ENCODE measurements at regions not wholly inside any gene's neighbourhood (a gene's known extent, or its start where the extent isn't known, plus 50 kb on each side); places are given as distances from the start of the nearest gene placed in this dataset.

DNA sequence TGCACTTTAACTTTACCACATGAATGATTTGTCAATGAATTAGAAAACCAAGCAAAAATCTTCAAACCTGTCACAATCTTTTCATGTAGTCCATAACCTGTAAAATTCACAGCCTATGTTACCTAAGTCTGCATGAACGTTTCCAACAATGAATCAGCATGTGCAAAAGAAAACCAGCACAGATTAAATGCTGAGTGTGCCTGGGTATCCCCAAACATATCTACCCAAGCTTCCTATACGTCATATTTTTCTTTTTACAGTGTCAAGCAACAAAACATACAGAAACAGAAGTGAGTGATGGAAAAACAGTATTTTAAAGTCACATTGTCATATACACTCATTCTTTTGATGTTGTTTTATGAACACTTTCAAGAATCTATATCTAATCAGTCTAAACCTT, 713.5 kb downstream of the RFPL4B start:
- Histone ChIP-seq H3K9me2 (ENCODE audit: insufficient read depth) (no peaks in the 10 kb centered on the region; the same call in 1 of the 2 replicates), H3K27me3 (ENCODE audit: insufficient read depth) (no peaks in the 10 kb centered on the region), H4K20me1 (replicated peaks; ENCODE audit: insufficient read depth) (no peaks in the 10 kb centered on the region), H3K4me2 (no peak overlapping the region), H2AFZ (no peak overlapping the region), H3K4me1 (ENCODE audit: insufficient read depth) (peaks cover 8% of the 10 kb centered on the region), H3F3A (replicated peaks; ENCODE audit: low read depth) (no peaks in the 10 kb centered on the region), H3K36me3 (ENCODE audit: insufficient read depth) (no peaks in the 10 kb centered on the region), H3K27ac (ENCODE audit: low read depth) (no peak overlapping the region), H3K79me2 (replicated peaks; ENCODE audit: insufficient read depth) (no peaks in the 10 kb centered on the region), H3K4me3 (no peak overlapping the region)
- Mint-ChIP-seq H3K9me3 (no peaks in the 10 kb centered on the region; the same call in 2 of the 3 replicates), H3K27me3 (ENCODE audit: insufficient read depth, low read depth, poor library complexity) (no peaks in the 10 kb centered on the region), H3K4me3 (no peak overlapping the region), H3K27ac (no peak overlapping the region), H3K36me3 (ENCODE audit: low read depth) (no peaks in the 10 kb centered on the region), H3K4me1 (peaks cover 9% of the 10 kb centered on the region; the same call in 2 of the 3 replicates)
- ATAC-seq (no peak), DNase-seq (ENCODE audit: low spot score) (no peak)
- TF ChIP-seq ZNF331 (CRISPR knock-in tag; IDR thresholded peaks at IDR 0.05; ENCODE audit: low read depth) = no peak
- TF ChIP-seq, protein P1, sequence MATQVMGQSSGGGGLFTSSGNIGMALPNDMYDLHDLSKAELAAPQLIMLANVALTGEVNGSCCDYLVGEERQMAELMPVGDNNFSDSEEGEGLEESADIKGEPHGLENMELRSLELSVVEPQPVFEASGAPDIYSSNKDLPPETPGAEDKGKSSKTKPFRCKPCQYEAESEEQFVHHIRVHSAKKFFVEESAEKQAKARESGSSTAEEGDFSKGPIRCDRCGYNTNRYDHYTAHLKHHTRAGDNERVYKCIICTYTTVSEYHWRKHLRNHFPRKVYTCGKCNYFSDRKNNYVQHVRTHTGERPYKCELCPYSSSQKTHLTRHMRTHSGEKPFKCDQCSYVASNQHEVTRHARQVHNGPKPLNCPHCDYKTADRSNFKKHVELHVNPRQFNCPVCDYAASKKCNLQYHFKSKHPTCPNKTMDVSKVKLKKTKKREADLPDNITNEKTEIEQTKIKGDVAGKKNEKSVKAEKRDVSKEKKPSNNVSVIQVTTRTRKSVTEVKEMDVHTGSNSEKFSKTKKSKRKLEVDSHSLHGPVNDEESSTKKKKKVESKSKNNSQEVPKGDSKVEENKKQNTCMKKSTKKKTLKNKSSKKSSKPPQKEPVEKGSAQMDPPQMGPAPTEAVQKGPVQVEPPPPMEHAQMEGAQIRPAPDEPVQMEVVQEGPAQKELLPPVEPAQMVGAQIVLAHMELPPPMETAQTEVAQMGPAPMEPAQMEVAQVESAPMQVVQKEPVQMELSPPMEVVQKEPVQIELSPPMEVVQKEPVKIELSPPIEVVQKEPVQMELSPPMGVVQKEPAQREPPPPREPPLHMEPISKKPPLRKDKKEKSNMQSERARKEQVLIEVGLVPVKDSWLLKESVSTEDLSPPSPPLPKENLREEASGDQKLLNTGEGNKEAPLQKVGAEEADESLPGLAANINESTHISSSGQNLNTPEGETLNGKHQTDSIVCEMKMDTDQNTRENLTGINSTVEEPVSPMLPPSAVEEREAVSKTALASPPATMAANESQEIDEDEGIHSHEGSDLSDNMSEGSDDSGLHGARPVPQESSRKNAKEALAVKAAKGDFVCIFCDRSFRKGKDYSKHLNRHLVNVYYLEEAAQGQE (IDR thresholded peaks at IDR 0.05; ENCODE audit: unreplicated experiment) = no peak
- no peak for TF ChIP-seq EZH2phosphoT487 (IDR thresholded peaks at IDR 0.05; ENCODE audit: unreplicated experiment)
- no peak for TF ChIP-seq ZNF114 (CRISPR knock-in tag; IDR thresholded peaks at IDR 0.05)
- TF ChIP-seq NANOG (IDR thresholded peaks at IDR 0.05; ENCODE audit: borderline replicate concordance) = no peak
- no peak for TF ChIP-seq STAT1 (IDR thresholded peaks at IDR 0.05; ENCODE audit: unreplicated experiment)
- no peak for TF ChIP-seq JUNB (IDR thresholded peaks at IDR 0.05; ENCODE audit: unreplicated experiment)
- TF ChIP-seq EZH2 (IDR thresholded peaks at IDR 0.05; ENCODE audit: low read depth, unreplicated experiment) = no peak
- TF ChIP-seq, protein P2, sequence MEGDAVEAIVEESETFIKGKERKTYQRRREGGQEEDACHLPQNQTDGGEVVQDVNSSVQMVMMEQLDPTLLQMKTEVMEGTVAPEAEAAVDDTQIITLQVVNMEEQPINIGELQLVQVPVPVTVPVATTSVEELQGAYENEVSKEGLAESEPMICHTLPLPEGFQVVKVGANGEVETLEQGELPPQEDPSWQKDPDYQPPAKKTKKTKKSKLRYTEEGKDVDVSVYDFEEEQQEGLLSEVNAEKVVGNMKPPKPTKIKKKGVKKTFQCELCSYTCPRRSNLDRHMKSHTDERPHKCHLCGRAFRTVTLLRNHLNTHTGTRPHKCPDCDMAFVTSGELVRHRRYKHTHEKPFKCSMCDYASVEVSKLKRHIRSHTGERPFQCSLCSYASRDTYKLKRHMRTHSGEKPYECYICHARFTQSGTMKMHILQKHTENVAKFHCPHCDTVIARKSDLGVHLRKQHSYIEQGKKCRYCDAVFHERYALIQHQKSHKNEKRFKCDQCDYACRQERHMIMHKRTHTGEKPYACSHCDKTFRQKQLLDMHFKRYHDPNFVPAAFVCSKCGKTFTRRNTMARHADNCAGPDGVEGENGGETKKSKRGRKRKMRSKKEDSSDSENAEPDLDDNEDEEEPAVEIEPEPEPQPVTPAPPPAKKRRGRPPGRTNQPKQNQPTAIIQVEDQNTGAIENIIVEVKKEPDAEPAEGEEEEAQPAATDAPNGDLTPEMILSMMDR (conservative IDR thresholded peaks at IDR 0.05; ENCODE audit: low read depth in 2 of 2) = no peak
- TF ChIP-seq POLR2AphosphoS5 (IDR thresholded peaks at IDR 0.05; ENCODE audit: low read depth) = no peak
- no peak for TF ChIP-seq CREB1 (CRISPR knock-in tag; IDR thresholded peaks at IDR 0.05; ENCODE audit: low read depth)
- no peak for TF ChIP-seq ETS1 (IDR thresholded peaks at IDR 0.05)
- TF ChIP-seq, protein P3, sequence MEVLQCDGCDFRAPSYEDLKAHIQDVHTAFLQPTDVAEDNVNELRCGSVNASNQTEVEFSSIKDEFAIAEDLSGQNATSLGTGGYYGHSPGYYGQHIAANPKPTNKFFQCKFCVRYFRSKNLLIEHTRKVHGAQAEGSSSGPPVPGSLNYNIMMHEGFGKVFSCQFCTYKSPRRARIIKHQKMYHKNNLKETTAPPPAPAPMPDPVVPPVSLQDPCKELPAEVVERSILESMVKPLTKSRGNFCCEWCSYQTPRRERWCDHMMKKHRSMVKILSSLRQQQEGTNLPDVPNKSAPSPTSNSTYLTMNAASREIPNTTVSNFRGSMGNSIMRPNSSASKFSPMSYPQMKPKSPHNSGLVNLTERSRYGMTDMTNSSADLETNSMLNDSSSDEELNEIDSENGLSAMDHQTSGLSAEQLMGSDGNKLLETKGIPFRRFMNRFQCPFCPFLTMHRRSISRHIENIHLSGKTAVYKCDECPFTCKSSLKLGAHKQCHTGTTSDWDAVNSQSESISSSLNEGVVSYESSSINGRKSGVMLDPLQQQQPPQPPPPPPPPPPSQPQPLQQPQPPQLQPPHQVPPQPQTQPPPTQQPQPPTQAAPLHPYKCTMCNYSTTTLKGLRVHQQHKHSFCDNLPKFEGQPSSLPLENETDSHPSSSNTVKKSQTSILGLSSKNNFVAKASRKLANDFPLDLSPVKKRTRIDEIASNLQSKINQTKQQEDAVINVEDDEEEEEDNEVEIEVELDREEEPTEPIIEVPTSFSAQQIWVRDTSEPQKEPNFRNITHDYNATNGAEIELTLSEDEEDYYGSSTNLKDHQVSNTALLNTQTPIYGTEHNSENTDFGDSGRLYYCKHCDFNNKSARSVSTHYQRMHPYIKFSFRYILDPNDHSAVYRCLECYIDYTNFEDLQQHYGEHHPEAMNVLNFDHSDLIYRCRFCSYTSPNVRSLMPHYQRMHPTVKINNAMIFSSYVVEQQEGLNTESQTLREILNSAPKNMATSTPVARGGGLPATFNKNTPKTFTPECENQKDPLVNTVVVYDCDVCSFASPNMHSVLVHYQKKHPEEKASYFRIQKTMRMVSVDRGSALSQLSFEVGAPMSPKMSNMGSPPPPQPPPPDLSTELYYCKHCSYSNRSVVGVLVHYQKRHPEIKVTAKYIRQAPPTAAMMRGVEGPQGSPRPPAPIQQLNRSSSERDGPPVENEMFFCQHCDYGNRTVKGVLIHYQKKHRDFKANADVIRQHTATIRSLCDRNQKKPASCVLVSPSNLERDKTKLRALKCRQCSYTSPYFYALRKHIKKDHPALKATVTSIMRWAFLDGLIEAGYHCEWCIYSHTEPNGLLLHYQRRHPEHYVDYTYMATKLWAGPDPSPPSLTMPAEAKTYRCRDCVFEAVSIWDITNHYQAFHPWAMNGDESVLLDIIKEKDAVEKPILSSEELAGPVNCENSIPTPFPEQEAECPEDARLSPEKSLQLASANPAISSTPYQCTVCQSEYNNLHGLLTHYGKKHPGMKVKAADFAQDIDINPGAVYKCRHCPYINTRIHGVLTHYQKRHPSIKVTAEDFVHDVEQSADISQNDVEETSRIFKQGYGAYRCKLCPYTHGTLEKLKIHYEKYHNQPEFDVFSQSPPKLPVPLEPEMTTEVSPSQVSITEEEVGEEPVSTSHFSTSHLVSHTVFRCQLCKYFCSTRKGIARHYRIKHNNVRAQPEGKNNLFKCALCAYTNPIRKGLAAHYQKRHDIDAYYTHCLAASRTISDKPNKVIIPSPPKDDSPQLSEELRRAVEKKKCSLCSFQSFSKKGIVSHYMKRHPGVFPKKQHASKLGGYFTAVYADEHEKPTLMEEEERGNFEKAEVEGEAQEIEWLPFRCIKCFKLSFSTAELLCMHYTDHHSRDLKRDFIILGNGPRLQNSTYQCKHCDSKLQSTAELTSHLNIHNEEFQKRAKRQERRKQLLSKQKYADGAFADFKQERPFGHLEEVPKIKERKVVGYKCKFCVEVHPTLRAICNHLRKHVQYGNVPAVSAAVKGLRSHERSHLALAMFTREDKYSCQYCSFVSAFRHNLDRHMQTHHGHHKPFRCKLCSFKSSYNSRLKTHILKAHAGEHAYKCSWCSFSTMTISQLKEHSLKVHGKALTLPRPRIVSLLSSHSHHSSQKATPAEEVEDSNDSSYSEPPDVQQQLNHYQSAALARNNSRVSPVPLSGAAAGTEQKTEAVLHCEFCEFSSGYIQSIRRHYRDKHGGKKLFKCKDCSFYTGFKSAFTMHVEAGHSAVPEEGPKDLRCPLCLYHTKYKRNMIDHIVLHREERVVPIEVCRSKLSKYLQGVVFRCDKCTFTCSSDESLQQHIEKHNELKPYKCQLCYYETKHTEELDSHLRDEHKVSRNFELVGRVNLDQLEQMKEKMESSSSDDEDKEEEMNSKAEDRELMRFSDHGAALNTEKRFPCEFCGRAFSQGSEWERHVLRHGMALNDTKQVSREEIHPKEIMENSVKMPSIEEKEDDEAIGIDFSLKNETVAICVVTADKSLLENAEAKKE (CRISPR knock-in tag; IDR thresholded peaks at IDR 0.05) = no peak
